Hepatocyte (in vitro differentiated cells): ENCODE measurements at regions not wholly inside any gene's neighbourhood (a gene's known extent, or its start where the extent isn't known, plus 50 kb on each side); places are given as distances from the start of the nearest gene placed in this dataset.

Experiments used
- CTCF ChIP-seq: fragments of 200-600 bp; sonication (generic); IDR thresholded peaks from 2 replicates; pipeline ENCODE4 v1.5.1; 2016; ENCODE audit warnings: antibody characterized with exemption, mild to moderate bottlenecking; ENCODE audit not compliant: poor library complexity
- EZH2 ChIP-seq: fragments of 200-600 bp; sonication (generic); IDR thresholded peaks from 2 replicates; pipeline ENCODE4 v1.6.1; 2016; ENCODE audit warnings: antibody characterized with exemption, mild to moderate bottlenecking, borderline replicate concordance
- EZH2phosphoT487 ChIP-seq: fragments of 200-600 bp; sonication (generic); IDR thresholded peaks from one replicate; pipeline ENCODE4 v1.6.1; 2018; ENCODE audit warnings: antibody characterized with exemption, mild to moderate bottlenecking, low read depth, moderate library complexity; ENCODE audit not compliant: unreplicated experiment, severe bottlenecking

DNA sequence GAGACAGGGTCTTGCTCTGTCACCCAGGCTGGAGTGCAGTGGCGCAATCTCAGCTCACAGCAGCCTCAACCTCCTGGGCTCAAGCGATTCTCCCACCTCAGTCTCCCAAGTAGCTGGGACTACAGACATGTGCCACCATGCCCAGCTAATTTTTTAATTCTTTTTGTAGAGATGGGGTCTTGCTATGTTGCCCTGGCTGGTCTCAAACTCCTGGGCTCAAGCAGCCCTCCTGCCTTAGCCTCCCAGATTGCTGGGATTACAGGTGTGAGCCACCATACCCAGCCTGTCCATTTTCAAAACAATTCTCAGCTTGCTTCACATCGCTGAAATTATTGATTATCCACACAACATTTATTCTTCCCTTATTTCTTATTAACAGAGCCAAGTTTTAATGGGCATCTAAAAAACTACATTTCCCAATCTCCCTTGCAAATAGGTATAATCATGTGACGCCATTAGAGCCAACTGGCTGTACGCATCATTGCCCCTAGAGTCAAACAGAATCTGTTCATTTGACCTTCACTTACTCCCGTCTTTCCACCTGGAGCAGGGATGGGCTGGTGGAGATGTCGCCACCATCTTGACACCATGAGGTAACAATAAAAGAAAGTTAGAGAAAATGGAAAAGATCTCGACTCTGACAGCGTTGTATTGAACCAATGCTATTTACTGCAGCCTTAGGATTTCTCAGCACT, 148.0 kb upstream of the FOXF1 start:
- no peak for TF ChIP-seq CTCF
- TF ChIP-seq EZH2: no peak
- TF ChIP-seq EZH2phosphoT487: no peak
